ENCODE measurements at regions not wholly inside any gene's neighbourhood (a gene's known extent, or its start where the extent isn't known, plus 50 kb on each side); places are given as distances from the start of the nearest gene placed in this dataset.

DNA sequence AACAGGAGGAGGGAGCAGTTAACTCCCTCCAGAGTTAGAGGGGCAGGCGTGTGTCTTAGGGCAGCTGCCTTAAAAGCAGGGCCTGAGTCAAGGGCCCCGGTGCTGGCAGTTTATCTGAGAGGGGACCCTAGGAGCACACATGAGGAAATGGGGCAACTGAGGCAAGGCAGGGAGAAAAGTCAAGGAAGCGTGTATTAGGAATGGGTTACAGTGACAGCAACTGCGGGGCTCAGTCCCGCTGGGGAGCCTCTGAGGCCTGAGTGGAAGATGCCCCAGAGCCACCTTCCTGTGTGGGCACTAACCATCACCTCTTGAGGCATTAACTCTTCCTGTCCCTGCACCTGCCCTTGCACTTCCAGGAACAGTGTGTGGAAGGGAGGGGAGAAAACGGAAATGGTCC lies 276.3 kb downstream of the MATN1 start:
- no peaks in the 10 kb centered on the region for H3K4me1 ChIP-seq
- WGBS, 2 donors, result 59 to 63% methylated on average over 6 of the region's 6 CpGs
- H3K4me3 ChIP-seq (replicated peaks in 1 of 3), result no peak overlapping the region
- H3K36me3 ChIP-seq, result no peaks in the 10 kb centered on the region
- intact Hi-C loops (cut with DNase I), result no loop called here
- no peaks in the 10 kb centered on the region for H3K9me3 ChIP-seq
- TF ChIP-seq, protein P1, sequence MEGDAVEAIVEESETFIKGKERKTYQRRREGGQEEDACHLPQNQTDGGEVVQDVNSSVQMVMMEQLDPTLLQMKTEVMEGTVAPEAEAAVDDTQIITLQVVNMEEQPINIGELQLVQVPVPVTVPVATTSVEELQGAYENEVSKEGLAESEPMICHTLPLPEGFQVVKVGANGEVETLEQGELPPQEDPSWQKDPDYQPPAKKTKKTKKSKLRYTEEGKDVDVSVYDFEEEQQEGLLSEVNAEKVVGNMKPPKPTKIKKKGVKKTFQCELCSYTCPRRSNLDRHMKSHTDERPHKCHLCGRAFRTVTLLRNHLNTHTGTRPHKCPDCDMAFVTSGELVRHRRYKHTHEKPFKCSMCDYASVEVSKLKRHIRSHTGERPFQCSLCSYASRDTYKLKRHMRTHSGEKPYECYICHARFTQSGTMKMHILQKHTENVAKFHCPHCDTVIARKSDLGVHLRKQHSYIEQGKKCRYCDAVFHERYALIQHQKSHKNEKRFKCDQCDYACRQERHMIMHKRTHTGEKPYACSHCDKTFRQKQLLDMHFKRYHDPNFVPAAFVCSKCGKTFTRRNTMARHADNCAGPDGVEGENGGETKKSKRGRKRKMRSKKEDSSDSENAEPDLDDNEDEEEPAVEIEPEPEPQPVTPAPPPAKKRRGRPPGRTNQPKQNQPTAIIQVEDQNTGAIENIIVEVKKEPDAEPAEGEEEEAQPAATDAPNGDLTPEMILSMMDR (IDR thresholded peaks at IDR 0.05), result no peak
- no peak for TF ChIP-seq POLR2A (IDR thresholded peaks at IDR 0.05)
- no peaks in the 10 kb centered on the region for H3K27me3 ChIP-seq
- H3K27ac ChIP-seq, result no peak overlapping the region
- no peak for DNase-seq

DNA sequence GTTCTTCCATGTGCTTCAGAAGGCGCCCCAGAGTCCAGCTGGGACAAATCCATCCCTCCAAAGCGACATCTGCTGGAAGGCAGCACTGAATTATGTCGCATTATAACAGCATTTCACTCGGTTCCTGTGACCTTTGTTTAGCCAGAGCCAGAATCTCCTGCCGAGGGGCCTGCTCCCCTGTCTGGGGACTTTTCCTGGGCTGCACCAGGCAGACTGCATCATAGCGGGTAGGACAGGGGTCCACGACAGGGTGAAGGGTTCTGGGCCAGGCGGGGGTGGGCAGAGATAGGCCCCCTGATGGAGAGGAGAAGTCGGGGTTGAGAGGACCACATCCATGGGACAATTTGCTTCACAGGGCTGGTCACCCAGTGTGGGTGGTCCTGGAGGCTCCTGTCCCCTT lies 276.9 kb downstream of the MATN1 start:
- Histone ChIP-seq H3K4me3 (replicated peaks in 1 of 3) (no peak overlapping the region), H3K27ac (no peak overlapping the region), H3K36me3 (no peaks in the 10 kb centered on the region), H3K9me3 (no peaks in the 10 kb centered on the region), H3K27me3 (no peaks in the 10 kb centered on the region), H3K4me1 (no peaks in the 10 kb centered on the region)
- 47 to 54% methylated on average over 8 to 9 of the region's 9 CpGs for WGBS, 2 donors
- TF ChIP-seq POLR2A (IDR thresholded peaks at IDR 0.05), result no peak
- TF ChIP-seq, protein P1 (IDR thresholded peaks at IDR 0.05), result no peak
- intact Hi-C loops (cut with DNase I), result no loop called here
- DNase-seq, result no peak

DNA sequence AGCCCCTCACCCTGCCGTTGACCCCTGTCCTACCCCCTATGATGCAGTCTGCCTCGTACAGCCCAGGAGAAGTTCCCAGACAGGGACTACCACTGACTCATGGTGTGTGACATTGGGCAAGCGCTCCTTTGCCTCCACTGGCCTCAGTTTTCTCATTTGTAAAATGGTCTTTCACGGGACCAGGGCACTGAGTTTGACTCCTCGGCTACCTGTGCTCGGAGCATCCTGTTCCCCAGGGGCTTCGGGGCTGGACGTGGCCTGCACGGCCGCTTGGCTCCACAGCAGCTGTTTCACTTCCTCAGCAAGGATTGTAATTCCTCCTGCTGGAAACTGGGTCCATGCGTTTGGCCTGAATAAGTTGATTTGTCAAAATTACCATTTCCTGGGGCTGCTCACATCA lies 277.3 kb downstream of the MATN1 start:
- intact Hi-C loops (cut with DNase I), result no loop called here
- no peaks in the 10 kb centered on the region for H3K36me3 ChIP-seq
- no peaks in the 10 kb centered on the region for H3K27me3 ChIP-seq
- WGBS, 2 donors, result 61 to 68% methylated on average over 8 to 11 of the region's 11 CpGs
- no peaks in the 10 kb centered on the region for H3K9me3 ChIP-seq
- DNase-seq, result no peak
- H3K27ac ChIP-seq, result no peak overlapping the region
- H3K4me3 ChIP-seq (replicated peaks in 1 of 3), result no peak overlapping the region
- no peaks in the 10 kb centered on the region for H3K4me1 ChIP-seq
- TF ChIP-seq, protein P1 (IDR thresholded peaks at IDR 0.05), result no peak
- no peak for TF ChIP-seq POLR2A (IDR thresholded peaks at IDR 0.05)

DNA sequence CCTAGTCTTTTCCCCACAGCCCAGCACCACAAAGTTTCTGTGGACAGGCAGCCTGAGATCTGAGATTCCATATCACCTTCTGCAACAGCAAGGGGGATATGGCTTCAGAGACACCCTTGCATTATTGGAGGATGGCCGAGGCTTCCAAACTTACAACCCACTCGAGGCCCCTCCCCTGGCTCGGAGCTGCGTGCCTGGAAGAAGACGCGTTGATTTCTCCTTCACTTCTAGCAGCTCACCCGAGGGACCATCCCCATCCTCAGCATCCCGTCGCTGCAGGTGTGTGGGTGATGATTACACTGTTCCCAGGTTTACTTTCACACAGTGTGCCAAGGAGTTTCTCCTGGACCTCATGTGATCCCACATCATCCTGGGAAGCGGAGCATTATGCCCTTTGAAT lies 277.9 kb downstream of the MATN1 start:
- Histone ChIP-seq H3K4me1 (no peaks in the 10 kb centered on the region), H3K27ac (no peak overlapping the region), H3K27me3 (no peaks in the 10 kb centered on the region), H3K9me3 (no peaks in the 10 kb centered on the region), H3K36me3 (no peaks in the 10 kb centered on the region), H3K4me3 (replicated peaks in 1 of 3) (no peak overlapping the region)
- DNase-seq, result no peak
- intact Hi-C loops (cut with DNase I), result no loop called here
- WGBS, 2 donors, result 68 to 71% methylated on average over 10 of the region's 10 CpGs
- TF ChIP-seq POLR2A (IDR thresholded peaks at IDR 0.05), result no peak
- TF ChIP-seq, protein P1 (IDR thresholded peaks at IDR 0.05), result no peak

DNA sequence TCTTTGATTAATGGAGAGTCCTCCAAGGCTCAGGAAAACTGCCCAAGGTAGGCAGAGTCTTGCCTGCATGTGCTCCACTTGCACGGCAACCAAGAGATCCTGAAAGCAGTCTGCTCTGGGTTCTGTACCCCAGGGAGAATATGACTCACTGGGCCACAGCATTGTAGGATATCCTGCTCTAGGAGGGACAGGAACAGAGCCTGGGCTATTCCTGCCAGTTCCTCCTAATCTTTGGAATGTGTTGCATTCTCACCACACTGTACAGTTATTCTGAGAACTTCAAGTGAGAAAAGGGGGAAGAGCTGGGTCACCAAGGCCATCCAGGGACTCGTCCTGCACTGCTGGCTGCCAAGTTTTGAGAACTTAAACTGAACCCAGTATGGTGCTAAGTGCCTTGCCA lies 278.5 kb downstream of the MATN1 start:
- Histone ChIP-seq H3K4me3 (replicated peaks in 1 of 3) (no peak overlapping the region), H3K27me3 (no peaks in the 10 kb centered on the region), H3K4me1 (no peaks in the 10 kb centered on the region), H3K36me3 (no peaks in the 10 kb centered on the region), H3K27ac (no peak overlapping the region), H3K9me3 (no peaks in the 10 kb centered on the region)
- intact Hi-C loops (cut with DNase I), result no loop called here
- TF ChIP-seq, protein P1 (IDR thresholded peaks at IDR 0.05), result no peak
- no peak for TF ChIP-seq POLR2A (IDR thresholded peaks at IDR 0.05)
- no peak for DNase-seq
- WGBS, 2 donors, result 29 to 43% methylated on average over 2 of the region's 2 CpGs

Data from thyroid gland (tissue), 4 donors.